ENCODE measurements at regions not wholly inside any gene's neighbourhood (a gene's known extent, or its start where the extent isn't known, plus 50 kb on each side); places are given as distances from the start of the nearest gene placed in this dataset.

GRCh38 chr4:24266951-24267722 is 317.2 kb downstream of the DHX15 start:
- DNase-seq (ENCODE audit: low spot score): no peak
- in situ Hi-C loops (cut with MboI; ENCODE audit: low sequenced_read_pairs, unreplicated experiment): no loop called here
- no peak for TF ChIP-seq CTCF (IDR thresholded peaks at IDR 0.05; ENCODE audit: borderline replicate concordance, control extremely low read depth, extremely low read depth, insufficient read depth, missing control alignments)

GRCh38 chr4:24265989-24266388 is 318.4 kb downstream of the DHX15 start:
- in situ Hi-C loops (cut with MboI; ENCODE audit: low sequenced_read_pairs, unreplicated experiment): no loop called here
- no peak for TF ChIP-seq CTCF (IDR thresholded peaks at IDR 0.05; ENCODE audit: borderline replicate concordance, control extremely low read depth, extremely low read depth, insufficient read depth, missing control alignments)
- no peak for DNase-seq (ENCODE audit: low spot score)

GRCh38 chr4:24262616-24263015 is 321.7 kb downstream of the DHX15 start:
- no peak for TF ChIP-seq CTCF (IDR thresholded peaks at IDR 0.05; ENCODE audit: borderline replicate concordance, control extremely low read depth, extremely low read depth, insufficient read depth, missing control alignments)
- in situ Hi-C loops (cut with MboI; ENCODE audit: low sequenced_read_pairs, unreplicated experiment): no loop called here
- no peak for DNase-seq (ENCODE audit: low spot score)

- in situ Hi-C loops (cut with MboI; ENCODE audit: low sequenced_read_pairs, unreplicated experiment): no loop called here
- no peak for TF ChIP-seq CTCF (IDR thresholded peaks at IDR 0.05; ENCODE audit: borderline replicate concordance, control extremely low read depth, extremely low read depth, insufficient read depth, missing control alignments)
These were observed 322.3 kb downstream of the DHX15 start for GRCh38 chr4:24262084-24262483.

DNA sequence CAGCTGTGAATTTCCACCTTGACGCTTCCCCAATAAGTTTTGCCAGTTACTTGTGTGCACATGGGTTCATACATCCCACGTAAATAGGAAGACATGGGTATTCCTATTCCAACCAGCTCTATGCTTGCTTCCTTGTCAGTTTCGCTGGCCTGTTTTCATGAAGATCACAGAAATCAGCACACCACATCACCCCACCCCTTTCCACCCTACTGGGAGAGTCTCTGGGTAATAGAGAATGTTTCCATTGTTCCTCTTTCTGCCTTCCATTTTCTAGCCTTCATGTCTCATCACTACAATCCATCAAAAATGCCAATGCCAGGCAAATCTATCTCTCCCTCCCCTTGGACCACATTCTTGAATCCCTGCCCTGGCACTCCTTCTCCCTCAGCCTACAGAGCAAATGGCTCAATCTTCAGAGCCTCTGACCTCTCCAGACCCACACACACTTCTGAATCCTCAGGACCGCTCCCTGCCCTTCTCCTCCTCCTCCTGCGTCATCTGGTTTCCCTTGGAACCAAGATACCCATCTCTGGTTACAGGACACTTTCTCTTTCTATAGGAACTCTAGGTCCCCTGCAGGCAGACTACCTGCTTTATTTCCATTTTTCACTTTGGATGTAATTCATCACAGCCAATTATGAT is 323.3 kb downstream of the DHX15 start:
- no peak for DNase-seq (ENCODE audit: low spot score)
- TF ChIP-seq CTCF (IDR thresholded peaks at IDR 0.05; ENCODE audit: borderline replicate concordance, control extremely low read depth, extremely low read depth, insufficient read depth, missing control alignments): no peak
- in situ Hi-C loops (cut with MboI; ENCODE audit: low sequenced_read_pairs, unreplicated experiment): no loop called here

More at GRCh38 chr4:24262084-24262483, 322.3 kb downstream of the DHX15 start:
- DNase-seq (ENCODE audit: low spot score): no peak

GRCh38 chr4:24260133-24260715 is 324.1 kb downstream of the DHX15 start:
- TF ChIP-seq CTCF (IDR thresholded peaks at IDR 0.05; ENCODE audit: borderline replicate concordance, control extremely low read depth, extremely low read depth, insufficient read depth, missing control alignments): no peak
- in situ Hi-C loops (cut with MboI; ENCODE audit: low sequenced_read_pairs, unreplicated experiment): no loop called here
- no peak for DNase-seq (ENCODE audit: low spot score)
